GM18909 (cell line): ENCODE measurements at regions not wholly inside any gene's neighbourhood (a gene's known extent, or its start where the extent isn't known, plus 50 kb on each side); places are given as distances from the start of the nearest gene placed in this dataset.
"Not testable (repeated sequence)": the region's sequence is repeated elsewhere in the genome, so short reads cannot be mapped to it uniquely, and the experiment has no call there.

Experiments
- ATAC-seq: cut with Tn5 transposase; IDR thresholded peaks from one replicate; pipeline ENCODE4 v1.9.1; 2021; ENCODE audit warnings: mild to moderate bottlenecking; ENCODE audit not compliant: unreplicated experiment, poor library complexity

DNA sequence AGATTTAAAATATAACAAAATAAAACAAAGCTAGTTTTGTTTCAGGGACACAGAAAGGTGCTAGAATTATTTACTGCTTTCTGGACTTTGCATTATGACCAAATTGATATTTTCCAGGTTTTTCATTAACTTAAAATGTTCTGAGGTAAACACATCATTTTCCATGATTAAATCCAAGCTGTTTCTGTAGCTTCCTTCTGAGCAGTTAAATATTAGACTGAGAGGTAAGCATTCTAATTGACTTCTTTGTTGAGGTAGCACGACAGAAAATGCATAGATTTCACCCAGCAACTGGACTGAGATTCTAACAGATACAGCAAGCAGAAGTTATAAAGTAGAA lies 98.3 kb downstream of the BMP4 start:
- ATAC-seq: no peak

DNA sequence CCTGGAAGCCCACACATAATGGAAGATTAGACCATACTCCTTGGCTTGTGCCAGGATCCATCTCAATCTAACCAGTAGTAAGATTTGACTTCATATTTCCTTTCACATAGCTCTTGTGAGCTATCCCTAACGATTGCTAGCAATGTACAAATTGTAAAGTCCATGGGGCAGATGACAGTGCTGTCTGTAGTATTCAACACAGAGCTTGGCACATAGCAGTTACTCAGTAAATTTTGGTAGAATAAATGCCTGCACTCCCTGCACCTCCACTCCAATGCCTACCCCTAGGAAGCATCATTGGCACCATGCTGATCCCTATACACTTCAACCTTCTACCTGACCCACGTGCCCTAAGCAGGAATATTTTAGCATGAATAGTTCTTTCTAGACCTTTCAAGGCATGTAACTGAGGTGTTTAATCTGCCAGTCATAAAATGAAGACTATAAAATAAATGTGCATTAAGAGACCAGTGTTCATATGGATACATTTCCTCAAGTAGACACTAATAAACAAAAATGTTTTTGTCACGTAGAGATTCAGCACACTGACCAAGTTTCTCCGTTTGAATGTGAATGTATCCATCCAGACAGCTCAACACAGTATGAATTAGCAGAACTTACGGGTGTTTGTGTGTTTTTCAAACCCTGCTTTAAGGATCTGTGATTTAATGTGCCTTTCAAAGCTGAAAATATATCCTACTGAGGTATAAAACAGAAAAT lies 98.8 kb downstream of the BMP4 start:
- no peak for ATAC-seq

DNA sequence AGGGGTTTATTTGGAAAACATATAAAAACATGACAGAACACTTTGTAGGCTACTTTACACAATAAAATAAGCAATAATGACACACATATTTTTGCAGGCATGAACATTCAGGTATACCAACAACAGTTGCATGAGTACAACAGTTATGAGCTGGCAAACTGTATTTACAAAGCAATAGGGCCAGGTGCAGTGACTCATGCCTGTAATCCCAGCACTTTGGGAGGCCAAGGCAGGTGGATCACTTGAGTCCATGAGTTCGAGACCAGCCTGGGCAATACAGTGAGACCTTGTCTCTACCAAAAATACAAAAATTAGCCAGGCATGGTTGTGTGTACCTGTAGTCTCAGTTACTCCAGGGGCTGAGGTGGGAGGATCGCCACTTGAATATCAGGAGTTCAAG lies 101.1 kb downstream of the BMP4 start:
- ATAC-seq: no peak

DNA sequence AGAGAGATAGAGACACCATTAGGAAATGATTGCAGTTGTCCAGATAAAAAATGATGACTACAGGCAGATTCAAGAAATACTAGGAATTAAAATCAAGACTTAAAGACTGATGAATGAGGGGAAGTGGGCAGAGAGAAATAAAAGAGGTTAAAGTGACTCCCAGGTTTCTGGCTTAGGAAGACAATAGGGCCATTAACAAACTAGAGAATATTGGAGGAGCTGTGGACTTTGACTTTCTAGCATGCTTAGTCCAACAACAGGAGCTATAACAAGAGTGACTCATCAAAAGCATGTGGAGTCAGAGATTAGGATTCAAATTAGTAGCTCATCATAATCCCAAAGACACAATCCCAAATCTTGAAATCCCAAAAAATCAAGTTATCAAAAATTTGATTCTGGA lies 101.5 kb downstream of the BMP4 start:
- no peak for ATAC-seq

DNA sequence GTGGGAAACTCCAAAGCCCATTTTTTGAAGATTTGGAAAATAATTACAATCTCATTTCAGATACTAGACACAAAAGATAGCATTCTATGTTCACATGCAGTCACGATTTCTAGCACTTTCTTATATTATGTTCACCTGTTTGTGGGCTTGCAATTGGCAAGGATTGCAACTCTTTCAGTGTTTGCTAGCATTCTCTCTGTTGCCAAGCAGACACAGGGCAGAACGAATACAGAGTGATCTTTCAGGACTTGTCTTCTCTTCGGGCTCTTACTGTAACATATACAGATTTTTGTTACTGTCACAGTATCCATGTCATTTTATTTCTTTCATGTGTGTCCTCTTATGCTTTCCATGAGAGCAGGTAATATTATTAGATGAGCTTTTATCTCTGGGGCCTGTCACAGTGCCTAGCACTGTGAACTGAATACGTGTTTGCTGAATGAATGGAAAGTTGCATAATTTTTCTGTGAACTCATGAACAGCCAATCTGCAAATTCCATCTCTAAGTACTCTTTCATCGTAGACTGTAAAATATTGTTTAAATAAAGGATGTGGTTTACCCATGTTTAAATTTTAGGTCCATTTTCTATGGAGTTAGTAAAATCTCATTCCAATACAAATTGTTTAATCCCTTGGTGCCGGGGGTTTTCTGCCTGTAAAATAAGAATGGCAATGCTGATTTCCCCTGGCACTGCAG lies 105.1 kb downstream of the BMP4 start:
- ATAC-seq: no peak

GRCh38 chr14:53850714-53851296 lies 105.8 kb downstream of the BMP4 start:
- no peak for ATAC-seq

DNA sequence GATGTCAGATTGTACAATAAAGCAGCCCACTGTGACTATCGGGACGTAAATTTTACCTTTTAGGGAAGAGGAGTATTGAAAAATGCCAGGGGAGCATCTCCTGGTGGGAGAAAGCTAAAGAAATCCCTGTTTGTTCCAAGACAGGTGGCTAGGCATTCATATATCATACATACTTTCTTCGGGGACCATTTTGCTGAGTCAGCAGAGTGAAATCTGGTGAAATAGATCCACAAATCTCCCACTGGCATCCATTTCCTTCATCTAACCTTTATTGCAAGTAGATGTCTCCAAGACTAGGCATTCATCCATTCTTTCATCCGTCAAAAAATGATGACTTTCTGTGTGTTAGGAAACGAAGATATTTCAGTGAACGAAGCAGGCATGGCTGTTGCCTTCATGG lies 107.1 kb downstream of the BMP4 start:
- no peak for ATAC-seq

- no peak for ATAC-seq
Measured at GRCh38 chr14:53848854-53849253, 107.8 kb downstream of the BMP4 start.

- ATAC-seq: no peak
Measured at GRCh38 chr14:53847881-53848280, 108.7 kb downstream of the BMP4 start.

DNA sequence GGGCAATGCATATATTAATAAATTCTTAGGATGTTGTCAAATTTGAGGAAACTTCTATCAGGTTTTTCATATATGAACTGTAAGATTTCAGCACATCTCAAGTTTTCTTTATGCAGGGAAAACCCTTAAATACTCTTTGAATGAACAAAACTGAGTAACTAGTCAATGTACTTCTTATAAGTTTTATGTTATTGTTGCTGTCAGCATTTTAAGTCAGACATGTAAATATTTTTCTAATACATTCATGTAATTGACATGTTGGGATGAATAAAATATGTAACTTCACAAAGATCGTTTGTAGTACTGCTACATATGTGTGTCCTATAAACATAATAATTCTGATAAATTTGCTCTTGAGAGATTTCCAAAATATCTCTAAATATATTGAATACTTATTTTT lies 109.6 kb downstream of the BMP4 start:
- ATAC-seq: no peak

DNA sequence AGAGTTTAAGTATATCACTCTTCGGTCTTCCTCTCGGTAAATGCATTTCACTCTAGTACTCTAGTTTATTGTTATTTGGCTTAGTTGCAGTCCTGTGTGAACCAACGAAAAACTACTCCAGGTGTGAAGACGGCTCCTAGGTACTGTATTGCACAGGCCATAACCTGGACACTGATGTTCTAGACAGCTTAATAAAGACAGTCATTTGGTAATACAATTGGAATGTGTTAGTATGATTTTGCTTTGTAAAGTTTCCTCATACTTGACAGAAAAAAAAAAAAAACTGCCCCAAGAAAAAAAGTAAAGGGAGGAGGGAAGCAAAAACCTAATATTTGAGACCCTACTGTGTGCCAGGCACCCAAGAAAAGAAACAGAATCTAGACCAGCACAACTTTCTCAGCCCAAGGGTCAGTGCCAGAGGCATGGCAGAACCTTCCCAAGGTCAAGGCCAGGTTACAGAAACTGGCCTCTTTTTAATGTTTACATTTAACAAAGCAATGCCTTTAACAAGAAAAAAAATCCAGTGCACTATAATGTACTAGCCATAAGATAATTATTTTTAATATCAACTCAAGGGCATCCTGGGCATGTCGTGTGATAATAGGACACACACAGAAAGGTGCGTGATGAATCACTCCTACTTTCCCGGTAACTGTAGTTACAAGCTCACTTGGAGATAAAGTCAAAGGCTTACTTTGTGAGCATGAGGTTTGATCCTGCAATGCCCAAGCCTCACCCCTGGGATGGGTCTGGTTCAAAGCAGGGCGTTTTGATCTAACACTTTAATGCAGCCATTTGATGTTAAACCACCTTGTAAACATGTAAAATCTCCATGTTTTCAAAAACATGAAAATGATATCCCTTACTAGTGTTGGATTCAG lies 110.6 kb downstream of the BMP4 start:
- no peak for ATAC-seq

- ATAC-seq: no peak
Measured at GRCh38 chr14:53842938-53843337, 113.7 kb downstream of the BMP4 start.

DNA sequence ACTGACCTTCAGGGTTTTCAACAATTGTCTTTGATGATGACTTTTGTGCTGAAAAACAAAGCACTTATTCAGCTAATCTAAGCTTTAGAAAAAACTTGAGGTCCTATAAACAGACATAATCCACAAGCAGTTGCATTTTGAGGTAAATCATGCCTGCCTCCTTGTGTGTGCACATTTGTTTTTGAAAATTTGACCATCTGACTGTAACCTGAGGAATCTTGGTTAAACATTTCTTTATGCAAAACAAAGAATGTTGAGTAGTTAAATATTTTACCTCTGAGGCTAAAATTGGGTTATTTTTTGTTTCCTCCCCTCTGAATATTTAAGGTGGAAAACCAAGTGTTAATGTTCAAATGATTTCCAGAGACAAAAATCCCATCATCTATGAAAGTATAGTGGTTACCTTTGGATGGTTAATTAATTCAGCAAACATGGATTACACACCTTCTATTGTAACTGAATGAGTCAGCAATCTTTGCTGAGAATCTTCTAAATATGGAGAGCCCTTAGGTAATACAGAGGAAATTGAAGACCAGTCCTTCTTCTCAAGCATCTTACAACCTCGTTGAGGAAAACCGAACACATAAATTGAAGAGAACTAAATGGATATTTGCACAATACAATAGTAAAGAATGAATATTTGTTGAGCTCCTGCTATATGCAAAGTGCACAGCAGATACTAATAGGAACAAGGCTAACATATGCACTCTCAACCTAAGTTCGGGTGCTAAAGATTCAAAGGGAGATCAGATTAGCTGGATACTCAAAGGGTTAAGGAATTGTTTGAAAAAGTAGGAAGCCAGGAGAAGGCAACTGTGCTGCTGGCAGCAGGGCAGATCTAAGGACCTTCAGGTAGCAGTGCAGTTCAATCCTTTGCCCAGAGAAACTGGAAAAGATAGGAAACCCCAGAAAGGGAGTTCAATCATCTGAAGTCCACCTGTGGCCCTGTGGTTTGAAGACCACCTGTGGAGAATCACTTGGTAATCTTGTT lies 115.2 kb downstream of the BMP4 start:
- no peak for ATAC-seq

- ATAC-seq: no peak
Measured at GRCh38 chr14:53840444-53840843, 116.2 kb downstream of the BMP4 start.

- no peak for ATAC-seq
Measured at GRCh38 chr14:53838374-53838773, 118.3 kb downstream of the BMP4 start.

- ATAC-seq: not testable (repeated sequence)
Measured at GRCh38 chr14:53837656-53838055, 119.0 kb downstream of the BMP4 start.

DNA sequence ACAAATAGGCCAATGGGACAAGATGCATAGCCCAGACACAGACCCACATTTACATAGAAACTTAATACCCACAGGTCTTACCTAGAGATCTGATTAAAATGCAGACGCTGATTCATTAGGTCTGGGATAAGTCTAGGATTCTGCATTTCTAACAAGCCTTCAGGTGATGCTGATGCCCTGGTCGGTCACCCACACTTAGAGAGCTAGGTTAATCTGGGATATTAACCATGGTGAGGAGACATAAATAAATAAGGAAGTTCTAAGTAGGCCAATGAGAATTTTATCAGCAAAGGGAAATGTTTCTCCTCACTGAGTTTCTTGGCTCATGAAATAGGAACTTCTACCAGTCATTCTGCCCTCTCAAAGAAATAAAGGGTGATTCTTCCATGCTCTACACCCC lies 120.1 kb downstream of the BMP4 start:
- ATAC-seq: no peak

GRCh38 chr14:53828820-53829219 lies 127.8 kb downstream of the BMP4 start:
- ATAC-seq: no peak

DNA sequence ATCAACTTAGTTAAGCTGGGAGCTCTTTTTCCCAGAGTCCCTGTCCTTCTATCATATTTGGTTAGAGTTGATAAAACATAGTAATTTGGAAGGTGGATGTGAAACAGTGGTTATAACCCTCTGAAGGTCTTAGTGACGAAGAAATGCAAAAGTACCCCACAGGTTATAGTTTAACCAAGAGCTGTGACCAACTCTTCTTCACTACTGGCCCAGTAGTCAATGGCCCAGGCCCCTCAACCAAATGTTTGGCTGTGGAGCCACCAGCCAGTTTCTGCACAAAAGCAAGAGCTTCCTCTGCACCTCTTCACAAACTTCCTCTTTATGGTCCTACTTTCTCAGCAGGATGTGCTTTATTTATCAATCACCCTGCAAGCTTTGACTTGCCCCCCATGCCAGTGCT lies 132.6 kb downstream of the BMP4 start:
- peak; percentile 91 for ATAC-seq

GRCh38 chr14:53814392-53814791 lies 142.2 kb downstream of the BMP4 start:
- ATAC-seq: no peak
